Liver (tissue), 8 donors: ENCODE measurements at regions not wholly inside any gene's neighbourhood (a gene's known extent, or its start where the extent isn't known, plus 50 kb on each side); places are given as distances from the start of the nearest gene placed in this dataset.

Experiments
- DNase-seq: peaks from one replicate; pipeline ENCODE4 v3.0.0-alpha.2; 2017; ENCODE audit warnings: low spot score
- H3K27ac ChIP-seq, 2 donors: one replicate each; pipeline ENCODE4 v1.7.0; 2013; ENCODE audit warnings: inconsistent platforms in 2 of 2, low read length in 2 of 2, control low read depth in 1 of 2, low read depth in 1 of 2, mild to moderate bottlenecking in 1 of 2
- H3K27me3 ChIP-seq, 4 donors: one replicate each; pipeline versions ENCODE4 v1.6.1 to v1.7.0; 2013; ENCODE audit warnings: low read length in 3 of 4, inconsistent platforms in 1 of 4, mild to moderate bottlenecking in 1 of 4, moderate library complexity in 1 of 4; ENCODE audit not compliant: control insufficient read depth in 4 of 4, insufficient read depth in 4 of 4
- H3K36me3 ChIP-seq, 4 donors: one replicate each; pipeline versions ENCODE4 v1.6.1 to v1.7.0; 2013; ENCODE audit warnings: low read length in 3 of 4, mild to moderate bottlenecking in 3 of 4, low read depth in 1 of 4, moderate library complexity in 1 of 4; ENCODE audit not compliant: control insufficient read depth in 4 of 4, insufficient read depth in 3 of 4
- H3K4me1 ChIP-seq, 4 donors: one replicate each; pipeline versions ENCODE4 v1.6.1 to v1.7.0; 2013; ENCODE audit warnings: low read length in 3 of 4, mild to moderate bottlenecking in 3 of 4, moderate library complexity in 1 of 4; ENCODE audit not compliant: control insufficient read depth in 4 of 4, insufficient read depth in 4 of 4
- H3K4me3 ChIP-seq, 3 donors: one replicate each; pipeline versions ENCODE4 v1.6.1 to v1.7.0; 2013; ENCODE audit warnings: low read length in 3 of 3, control low read depth in 1 of 3, low read depth in 1 of 3, mild to moderate bottlenecking in 1 of 3
- H3K9ac ChIP-seq, 2 donors: one replicate each; pipeline ENCODE4 v1.7.0; 2013; ENCODE audit warnings: low read length in 2 of 2, mild to moderate bottlenecking in 2 of 2, moderate library complexity in 2 of 2, control low read depth in 1 of 2, low read depth in 1 of 2
- H3K9me3 ChIP-seq, 4 donors: one replicate each; pipeline versions ENCODE4 v1.6.1 to v1.7.0; 2013; ENCODE audit warnings: low read length in 3 of 4; ENCODE audit not compliant: control insufficient read depth in 4 of 4
- CTCF ChIP-seq: fragments of 150-350 bp; IDR thresholded peaks from 2 replicates; pipeline ENCODE4 v1.5.1; 2017; ENCODE audit warnings: improper control_type of control experiment, low read depth, low read length; ENCODE audit not compliant: missing input control
- EGR1 ChIP-seq, 2 donors: IDR thresholded peaks; 2 replicates each; pipeline ENCODE4 v1.6.1; 2016 to 2018; ENCODE audit warnings: antibody characterized with exemption in 2 of 2, low read depth in 2 of 2
- FOXA1 ChIP-seq: IDR thresholded peaks from 2 replicates; pipeline ENCODE4 v1.6.1; 2016; ENCODE audit warnings: antibody characterized with exemption
- FOXA2 ChIP-seq: IDR thresholded peaks from 2 replicates; pipeline ENCODE4 v1.6.1; 2016; ENCODE audit warnings: antibody characterized with exemption
- GABPA ChIP-seq, 2 donors: IDR thresholded peaks in 1 of 2; conservative IDR thresholded peaks in 1 of 2; 2 replicates each; pipeline ENCODE4 v1.6.1; 2016; ENCODE audit warnings: antibody characterized with exemption in 2 of 2, mild to moderate bottlenecking in 1 of 2, moderate library complexity in 1 of 2
- JUND ChIP-seq, 2 donors: IDR thresholded peaks; 2 replicates each; pipeline ENCODE4 v1.6.1; 2016; ENCODE audit warnings: antibody characterized with exemption in 2 of 2
- RAD21 ChIP-seq, 2 donors: IDR thresholded peaks; 2 replicates each; pipeline ENCODE4 v1.6.1; 2016; ENCODE audit warnings: antibody characterized with exemption in 2 of 2, mild to moderate bottlenecking in 2 of 2
- REST ChIP-seq: IDR thresholded peaks from 2 replicates; pipeline ENCODE4 v1.6.1; 2016; ENCODE audit warnings: antibody characterized with exemption, mild to moderate bottlenecking
- ZBTB33 ChIP-seq: IDR thresholded peaks from 2 replicates; pipeline ENCODE4 v1.6.1; 2016; ENCODE audit warnings: antibody characterized with exemption
- WGBS: extraction: QIAGEN DNeasy Blood & Tissue Kit; methylation state at CpG from one replicate; pipeline ENCODE4 v1.1.7; 2013; 5-methylcytosine and 5-hydroxymethylcytosine counted together
- TF ChIP-seq, protein P1 (sequence below): IDR thresholded peaks from 2 replicates; pipeline ENCODE4 v1.6.1; 2016; ENCODE audit warnings: antibody characterized with exemption
- TF ChIP-seq, protein P2 (sequence below): IDR thresholded peaks from 2 replicates; pipeline ENCODE4 v1.6.1; 2016; ENCODE audit warnings: antibody characterized with exemption
- donor health status: healthy.
- donor health status: healthy.
- donor health status: healthy.
- donor health status: healthy.
- donor health status: healthy.

GRCh38 chr17:79207960-79208359 is 133.3 kb downstream of the ENGASE start (continued):
- TF ChIP-seq CTCF (no peak), JUND (IDR thresholded peaks at IDR 0.05) (no peak)
- TF ChIP-seq, protein P1, sequence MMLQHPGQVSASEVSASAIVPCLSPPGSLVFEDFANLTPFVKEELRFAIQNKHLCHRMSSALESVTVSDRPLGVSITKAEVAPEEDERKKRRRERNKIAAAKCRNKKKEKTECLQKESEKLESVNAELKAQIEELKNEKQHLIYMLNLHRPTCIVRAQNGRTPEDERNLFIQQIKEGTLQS, result no peak
- TF ChIP-seq, protein P2, sequence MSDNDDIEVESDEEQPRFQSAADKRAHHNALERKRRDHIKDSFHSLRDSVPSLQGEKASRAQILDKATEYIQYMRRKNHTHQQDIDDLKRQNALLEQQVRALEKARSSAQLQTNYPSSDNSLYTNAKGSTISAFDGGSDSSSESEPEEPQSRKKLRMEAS, result no peak

- Histone ChIP-seq H3K27me3 (peaks cover 0 to 4% (median 0%) of the 10 kb centered on the region in 4 donors), H3K9ac (no peak overlapping the region), H3K4me3 (no peak overlapping the region), H3K9me3 (no peaks in the 10 kb centered on the region), H3K4me1 (no peaks in the 10 kb centered on the region), H3K27ac (no peak overlapping the region), H3K36me3 (no peaks in the 10 kb centered on the region)
- 46% methylated on average over 6 of the region's 6 CpGs for WGBS
- TF ChIP-seq EGR1 (IDR thresholded peaks at IDR 0.05; ENCODE audit: low read depth in 2 of 2) (no peak), GABPA (IDR thresholded peaks at IDR 0.05 in 1 of 2, conservative IDR thresholded peaks at IDR 0.05 in 1 of 2) (no peak), CTCF (no peak), FOXA2 (no peak), FOXA1 (no peak), REST (no peak), ZBTB33 (no peak), RAD21 (IDR thresholded peaks at IDR 0.05) (no peak), JUND (IDR thresholded peaks at IDR 0.05) (no peak)
- TF ChIP-seq, protein P1, result no peak
- TF ChIP-seq, protein P2, result no peak
- no peak for DNase-seq
These were observed 131.1 kb downstream of the ENGASE start for GRCh38 chr17:79205688-79206205.
